GM19035 (cell line): ENCODE measurements at regions not wholly inside any gene's neighbourhood (a gene's known extent, or its start where the extent isn't known, plus 50 kb on each side); places are given as distances from the start of the nearest gene placed in this dataset.
"Not testable (repeated sequence)": the region's sequence is repeated elsewhere in the genome, so short reads cannot be mapped to it uniquely, and the experiment has no call there.

Experiments
- ATAC-seq: cut with Tn5 transposase; IDR thresholded peaks from one replicate; pipeline ENCODE4 v1.9.1; 2021; ENCODE audit not compliant: unreplicated experiment

GRCh38 chr6:14290041-14290771, 172.6 kb downstream of the CD83 start:
- ATAC-seq = no peak

GRCh38 chr6:14290772-14291330, 173.3 kb downstream of the CD83 start:
- ATAC-seq = no peak

GRCh38 chr6:14291331-14291730, 173.8 kb downstream of the CD83 start:
- no peak for ATAC-seq

- no peak for ATAC-seq
Measured at GRCh38 chr6:14292119-14292518, 174.5 kb downstream of the CD83 start.

GRCh38 chr6:14294270-14294951, 176.8 kb downstream of the CD83 start:
- ATAC-seq = no peak

GRCh38 chr6:14296698-14297097, 179.1 kb downstream of the CD83 start:
- ATAC-seq = not testable (repeated sequence)

- ATAC-seq = not testable (repeated sequence)
Measured at GRCh38 chr6:14297118-14297517, 179.5 kb downstream of the CD83 start.

- not testable (repeated sequence) for ATAC-seq
Measured at GRCh38 chr6:14300189-14300588, 182.6 kb downstream of the CD83 start.

- ATAC-seq = not testable (repeated sequence)
Measured at GRCh38 chr6:14300721-14301120, 183.1 kb downstream of the CD83 start.

- ATAC-seq = not testable (repeated sequence)
Measured at GRCh38 chr6:14301477-14301876, 183.9 kb downstream of the CD83 start.

- no peak for ATAC-seq
Measured at GRCh38 chr6:14305131-14305530, 187.6 kb downstream of the CD83 start.

GRCh38 chr6:14305624-14306023, 188.1 kb downstream of the CD83 start:
- no peak for ATAC-seq

GRCh38 chr6:14306151-14306906, 188.8 kb downstream of the CD83 start:
- ATAC-seq = no peak

GRCh38 chr6:14309516-14309915, 191.9 kb downstream of the CD83 start:
- no peak for ATAC-seq

GRCh38 chr6:14309951-14310445, 192.4 kb downstream of the CD83 start:
- no peak for ATAC-seq

- ATAC-seq = no peak
Measured at GRCh38 chr6:14310960-14311359, 193.4 kb downstream of the CD83 start.

- no peak for ATAC-seq
Measured at GRCh38 chr6:14312587-14312986, 195.0 kb downstream of the CD83 start.

- ATAC-seq = no peak
Measured at GRCh38 chr6:14313248-14313647, 195.7 kb downstream of the CD83 start.

- no peak for ATAC-seq
Measured at GRCh38 chr6:14315353-14315752, 197.8 kb downstream of the CD83 start.

GRCh38 chr6:14316651-14317386, 199.2 kb downstream of the CD83 start:
- ATAC-seq = no peak
